CD14-positive monocyte (primary cell): ENCODE measurements at regions not wholly inside any gene's neighbourhood (a gene's known extent, or its start where the extent isn't known, plus 50 kb on each side); places are given as distances from the start of the nearest gene placed in this dataset.

Source experiments
- DNase-seq, 3 donors: peaks; one replicate each; pipeline ENCODE4 v3.0.0-alpha.2; 2011 to 2022
- H2AFZ ChIP-seq: 2 replicates; pipeline ENCODE4 v1.6.0; 2012; ENCODE audit warnings: mild to moderate bottlenecking, low read depth, low read length, inconsistent platforms; ENCODE audit not compliant: insufficient read depth, poor library complexity, severe bottlenecking
- H3K27ac ChIP-seq, 2 donors: 1 replicate in 1 of 2; 2 replicates in 1 of 2; pipeline ENCODE4 v1.5.1; 2012 to 2013; ENCODE audit warnings: low read length in 2 of 2, control low read depth in 1 of 2, inconsistent platforms in 1 of 2, low read depth in 1 of 2, mild to moderate bottlenecking in 1 of 2
- H3K27me3 ChIP-seq, 2 donors: one replicate each; pipeline versions ENCODE4 v1.6.0 to v1.6.1; 2011 to 2013; ENCODE audit warnings: low read length in 2 of 2; ENCODE audit not compliant: control insufficient read depth in 2 of 2, insufficient read depth in 2 of 2
- H3K36me3 ChIP-seq, 2 donors: replicated peaks in 1 of 2; 1 replicate in 1 of 2; 2 replicates in 1 of 2; pipeline versions ENCODE4 v1.5.1 to v1.6.1; 2012 to 2013; ENCODE audit warnings: low read length in 2 of 2, control low read depth in 1 of 2, inconsistent platforms in 1 of 2, mild to moderate bottlenecking in 1 of 2; ENCODE audit not compliant: insufficient read depth in 2 of 2, control insufficient read depth in 1 of 2
- H3K4me1 ChIP-seq, 2 donors: 1 replicate in 1 of 2; 2 replicates in 1 of 2; pipeline versions ENCODE4 v1.5.1 to v1.6.1; 2012 to 2013; ENCODE audit warnings: low read length in 2 of 2, control low read depth in 1 of 2, inconsistent platforms in 1 of 2, mild to moderate bottlenecking in 1 of 2, moderate library complexity in 1 of 2; ENCODE audit not compliant: insufficient read depth in 2 of 2, control insufficient read depth in 1 of 2
- H3K4me2 ChIP-seq: replicated peaks from 2 replicates; pipeline ENCODE3; 2012; ENCODE audit warnings: low read length, moderate library complexity, mild to moderate bottlenecking; ENCODE audit not compliant: poor library complexity, severe bottlenecking; ENCODE audit errors: extremely low read depth
- H3K4me3 ChIP-seq, 3 experiments: fragments of 200-600 bp in 1 of 3; sonication (generic) in 1 of 3; replicated peaks in 1 of 3; 1 replicate in 2 of 3; 2 replicates in 1 of 3; pipeline ENCODE4 v1.5.1; 2011 to 2013; ENCODE audit warnings: low read length in 3 of 3, mild to moderate bottlenecking in 3 of 3, control low read depth in 2 of 3, low read depth in 2 of 3, inconsistent platforms in 1 of 3, moderate library complexity in 1 of 3
- H3K79me2 ChIP-seq: 2 replicates; pipeline ENCODE4 v1.6.0; 2012; ENCODE audit warnings: mild to moderate bottlenecking, control low read depth, inconsistent platforms, low read length, moderate library complexity; ENCODE audit not compliant: insufficient read depth
- H3K9ac ChIP-seq: 2 replicates; pipeline ENCODE4 v1.6.0; 2017; ENCODE audit warnings: low read length, mild to moderate bottlenecking; ENCODE audit not compliant: insufficient read depth, poor library complexity, severe bottlenecking
- H3K9me3 ChIP-seq, 2 donors: replicated peaks in 1 of 2; 1 replicate in 1 of 2; 2 replicates in 1 of 2; pipeline versions ENCODE4 v1.5.1 to v1.6.1; 2012 to 2013; ENCODE audit warnings: low read length in 2 of 2, control low read depth in 1 of 2; ENCODE audit not compliant: control insufficient read depth in 1 of 2, insufficient read depth in 1 of 2
- H4K20me1 ChIP-seq: 2 replicates; pipeline ENCODE4 v1.6.0; 2012; ENCODE audit warnings: mild to moderate bottlenecking, low read length, control low read depth, moderate library complexity; ENCODE audit not compliant: insufficient read depth
- H3K27ac Mint-ChIP-seq, 7 donors: one replicate each; pipeline ENCODE4 v1.8.0; 2020; ENCODE audit warnings: mild to moderate bottlenecking in 7 of 7, mixed read lengths in 7 of 7, moderate library complexity in 6 of 7, inconsistent platforms in 2 of 7
- H3K27me3 Mint-ChIP-seq, 3 donors: one replicate each; pipeline ENCODE4 v1.8.0; 2021 to 2022; ENCODE audit warnings: low read depth in 3 of 3, mild to moderate bottlenecking in 3 of 3, mixed read lengths in 3 of 3, moderate library complexity in 3 of 3, inconsistent platforms in 1 of 3
- H3K36me3 Mint-ChIP-seq, 2 donors: one replicate each; pipeline ENCODE4 v1.8.0; 2020; ENCODE audit warnings: mixed read lengths in 2 of 2, inconsistent platforms in 1 of 2, mild to moderate bottlenecking in 1 of 2
- H3K4me1 Mint-ChIP-seq: one replicate; pipeline ENCODE4 v1.8.0; 2020; ENCODE audit warnings: mild to moderate bottlenecking, mixed read lengths
- H3K4me3 Mint-ChIP-seq, 2 donors: one replicate each; pipeline ENCODE4 v1.8.0; 2020; ENCODE audit warnings: mild to moderate bottlenecking in 2 of 2, mixed read lengths in 2 of 2, moderate library complexity in 1 of 2
- H3K9me3 Mint-ChIP-seq, 7 donors: one replicate each; pipeline ENCODE4 v1.8.0; 2020 to 2022; ENCODE audit warnings: mixed read lengths in 7 of 7, mild to moderate bottlenecking in 6 of 7, moderate library complexity in 6 of 7, inconsistent platforms in 2 of 7
- WGBS: methylation state at CpG from one replicate; pipeline ENCODE4 v1.1.5; 2013; ENCODE audit warnings: missing lambda C conversion rate; ENCODE audit not compliant: insufficient coverage; 5-methylcytosine and 5-hydroxymethylcytosine counted together
- intact Hi-C, 2 donors: fragments of 100-400 bp; cut with micrococcal nuclease; formaldehyde crosslinking; loops; one replicate each; pipeline versions ENCODE4 v1.15.0 to v1.15.1; 2023
- TF ChIP-seq, protein P1 (sequence below): fragments of 200-600 bp; IDR thresholded peaks from one replicate; pipeline ENCODE4 v1.8.0; 2022; ENCODE audit warnings: antibody characterized with exemption, mild to moderate bottlenecking

DNA sequence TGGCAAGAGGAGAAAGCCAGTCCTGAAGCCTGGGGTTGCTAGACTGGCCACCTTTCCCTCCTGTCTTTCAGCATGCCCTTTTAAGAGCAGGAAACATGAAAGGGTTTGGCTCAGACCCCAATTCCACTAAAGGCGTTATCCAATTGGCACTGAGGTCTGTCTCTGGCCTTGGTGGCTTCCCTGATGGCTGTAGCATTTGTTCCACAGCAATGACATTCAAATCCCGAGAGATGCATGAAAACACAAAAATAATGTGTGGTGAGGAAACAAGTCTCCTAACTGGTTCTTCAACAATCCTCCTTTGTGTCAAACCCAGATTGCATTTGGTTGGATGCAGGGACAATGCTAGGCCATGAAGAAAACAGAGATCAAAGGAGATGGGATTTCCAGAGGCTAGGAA is 56.5 kb upstream of the ADTRP start:
- Histone ChIP-seq H2AFZ (no peak overlapping the region), H3K9me3 (peaks cover 0 to 22% of the 10 kb centered on the region in 2 donors), H3K4me1 (peaks cover 4 to 7% of the 10 kb centered on the region in 2 donors), H3K36me3 (no peaks in the 10 kb centered on the region), H3K4me2 (no peak overlapping the region), H3K4me3 (no peak overlapping the region), H4K20me1 (no peaks in the 10 kb centered on the region), H3K27ac (no peak overlapping the region), H3K9ac (no peak overlapping the region), H3K79me2 (no peaks in the 10 kb centered on the region), H3K27me3 (no peaks in the 10 kb centered on the region)
- Mint-ChIP-seq H3K27me3 (peaks cover 0 to 7% (median 1%) of the 10 kb centered on the region in 3 donors), H3K4me3 (no peak overlapping the region), H3K27ac (no peak overlapping the region), H3K36me3 (no peaks in the 10 kb centered on the region), H3K4me1 (peaks cover 5% of the 10 kb centered on the region), H3K9me3 (peaks cover 18 to 39% (median 20%) of the 10 kb centered on the region in 7 donors)
- WGBS = 100% methylated on average over 1 of the region's 2 CpGs
- DNase-seq = no peak
- intact Hi-C loops = no loop called here
- TF ChIP-seq, protein P1, sequence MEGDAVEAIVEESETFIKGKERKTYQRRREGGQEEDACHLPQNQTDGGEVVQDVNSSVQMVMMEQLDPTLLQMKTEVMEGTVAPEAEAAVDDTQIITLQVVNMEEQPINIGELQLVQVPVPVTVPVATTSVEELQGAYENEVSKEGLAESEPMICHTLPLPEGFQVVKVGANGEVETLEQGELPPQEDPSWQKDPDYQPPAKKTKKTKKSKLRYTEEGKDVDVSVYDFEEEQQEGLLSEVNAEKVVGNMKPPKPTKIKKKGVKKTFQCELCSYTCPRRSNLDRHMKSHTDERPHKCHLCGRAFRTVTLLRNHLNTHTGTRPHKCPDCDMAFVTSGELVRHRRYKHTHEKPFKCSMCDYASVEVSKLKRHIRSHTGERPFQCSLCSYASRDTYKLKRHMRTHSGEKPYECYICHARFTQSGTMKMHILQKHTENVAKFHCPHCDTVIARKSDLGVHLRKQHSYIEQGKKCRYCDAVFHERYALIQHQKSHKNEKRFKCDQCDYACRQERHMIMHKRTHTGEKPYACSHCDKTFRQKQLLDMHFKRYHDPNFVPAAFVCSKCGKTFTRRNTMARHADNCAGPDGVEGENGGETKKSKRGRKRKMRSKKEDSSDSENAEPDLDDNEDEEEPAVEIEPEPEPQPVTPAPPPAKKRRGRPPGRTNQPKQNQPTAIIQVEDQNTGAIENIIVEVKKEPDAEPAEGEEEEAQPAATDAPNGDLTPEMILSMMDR = no peak

DNA sequence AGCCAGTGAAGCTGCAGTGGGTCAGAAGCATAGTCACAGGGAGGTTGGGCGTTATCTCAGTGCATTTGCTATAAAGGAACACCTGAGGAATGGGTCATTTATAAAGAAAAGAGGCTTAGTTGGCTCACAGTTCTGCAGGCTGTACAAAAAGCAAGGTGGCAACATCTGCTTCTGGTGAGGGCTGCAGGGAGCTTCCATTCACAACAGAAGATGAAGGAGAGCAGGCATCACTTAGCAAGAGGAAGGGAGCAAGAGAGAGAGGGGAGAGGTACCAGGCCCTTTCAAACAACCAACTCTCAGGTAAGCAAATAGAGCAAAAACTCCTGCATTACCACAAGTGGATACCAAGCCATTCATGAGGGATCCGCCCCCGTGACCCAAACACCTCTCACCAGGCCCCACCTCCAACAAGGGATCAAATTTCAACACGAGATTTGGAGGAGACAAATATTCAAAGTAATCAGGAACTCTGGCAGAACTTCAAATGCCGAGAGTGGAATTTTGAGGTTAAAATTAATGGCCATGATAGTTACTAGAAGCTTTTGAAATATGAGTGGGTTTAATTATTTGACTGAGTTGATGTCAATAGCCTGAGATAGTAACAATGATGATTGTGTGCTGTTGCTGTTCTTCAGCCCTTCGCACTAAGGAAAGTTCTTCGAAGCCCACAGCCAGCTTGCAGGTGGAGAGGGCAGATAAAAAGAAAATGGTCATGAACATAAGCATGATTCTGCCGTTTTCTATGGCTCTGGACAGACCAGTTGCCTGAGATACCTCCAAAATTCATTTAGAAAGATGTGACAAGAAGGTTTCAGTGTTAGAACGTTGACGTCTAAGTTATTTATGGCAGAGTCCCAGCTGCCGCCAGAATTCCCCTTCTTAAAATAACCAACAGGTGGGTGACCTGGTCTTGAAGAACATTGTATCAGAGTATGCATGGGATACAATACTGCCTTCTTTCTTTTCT is 55.3 kb upstream of the ADTRP start:
- Histone ChIP-seq H3K27me3 (no peaks in the 10 kb centered on the region), H3K4me3 (no peak overlapping the region), H3K9me3 (peaks cover 0 to 22% of the 10 kb centered on the region in 2 donors), H2AFZ (no peak overlapping the region), H3K4me2 (no peak overlapping the region), H3K27ac (no peak overlapping the region), H3K9ac (no peak overlapping the region), H3K4me1 (peaks cover 4 to 7% of the 10 kb centered on the region in 2 donors), H3K36me3 (no peaks in the 10 kb centered on the region), H4K20me1 (no peaks in the 10 kb centered on the region), H3K79me2 (no peaks in the 10 kb centered on the region)
- WGBS = 95% methylated on average over 6 of the region's 11 CpGs
- H3K27ac Mint-ChIP-seq = no peak overlapping the region
- TF ChIP-seq, protein P1 = no peak
- no peak for DNase-seq
- H3K9me3 Mint-ChIP-seq = peaks cover 13 to 29% (median 15%) of the 10 kb centered on the region in 7 donors
- H3K4me3 Mint-ChIP-seq = no peak overlapping the region
- no peaks in the 10 kb centered on the region for H3K36me3 Mint-ChIP-seq
- H3K4me1 Mint-ChIP-seq = peaks cover 5% of the 10 kb centered on the region
- peaks cover 0 to 7% (median 1%) of the 10 kb centered on the region in 3 donors for H3K27me3 Mint-ChIP-seq
- intact Hi-C loops = no loop called here
